ENCODE measurements at regions not wholly inside any gene's neighbourhood (a gene's known extent, or its start where the extent isn't known, plus 50 kb on each side); places are given as distances from the start of the nearest gene placed in this dataset.

- dilution Hi-C loops (cut with MboI; ENCODE audit: extremely low pct_ligation_motif_present, low sequenced_read_pairs) (no loop called here), intact Hi-C loops (cut with micrococcal nuclease) (no loop called here)
- Histone ChIP-seq H2AFZ (ENCODE audit: low read depth, low read length) (no peak overlapping the region), H3K9me1 (replicated peaks; ENCODE audit: control insufficient read depth, extremely low read depth, insufficient read depth, low read length) (no peaks in the 10 kb centered on the region), H3K9me3 (replicated peaks; ENCODE audit: control insufficient read depth, insufficient read depth, low read length) (no peaks in the 10 kb centered on the region), H3K9ac (replicated peaks; ENCODE audit: extremely low read depth, insufficient read depth, low read length) (no peak overlapping the region), H3K27me3 (ENCODE audit: control insufficient read depth in 2 of 2, insufficient read depth in 2 of 2, low read length in 2 of 2) (no peaks in the 10 kb centered on the region), H3K36me3 (ENCODE audit: control insufficient read depth in 2 of 2, extremely low read depth in 1 of 2, insufficient read depth in 2 of 2, low read length in 2 of 2) (no peaks in the 10 kb centered on the region), H3K4me2 (ENCODE audit: insufficient read depth, low read length) (no peak overlapping the region), H3K27ac (ENCODE audit: insufficient read depth, low read depth, low read length) (no peak overlapping the region), H4K20me1 (replicated peaks; ENCODE audit: control insufficient read depth, extremely low read depth, insufficient read depth, low read length) (no peaks in the 10 kb centered on the region), H3K79me2 (ENCODE audit: control insufficient read depth, insufficient read depth, low read length) (no peaks in the 10 kb centered on the region), H3K4me3 (replicated peaks in 1 of 3; ENCODE audit: insufficient read depth in 1 of 3, low read depth in 1 of 3, low read length in 3 of 3) (no peak overlapping the region), H3K4me1 (ENCODE audit: control insufficient read depth, extremely low read depth, insufficient read depth, low read length) (no peaks in the 10 kb centered on the region)
- ChIA-PET POLR2A (no interaction called here), CTCF (no interaction called here)
- TF ChIP-seq POLR2A (IDR thresholded peaks at IDR 0.05; ENCODE audit: low read depth, low read length), result no peak
- no peak for TF ChIP-seq GATA2 (IDR thresholded peaks at IDR 0.05; ENCODE audit: insufficient read depth, insufficient read length, low read depth, low read length)
- TF ChIP-seq JUN (IDR thresholded peaks at IDR 0.05; ENCODE audit: borderline replicate concordance, insufficient read depth, insufficient read length, low read depth), result no peak
- no peak for TF ChIP-seq POLR2AphosphoS5 (IDR thresholded peaks at IDR 0.05; ENCODE audit: insufficient read depth, low read depth, low read length)
- TF ChIP-seq EZH2 (IDR thresholded peaks at IDR 0.05; ENCODE audit: borderline replicate concordance, low read depth, low read length, severe bottlenecking), result no peak
- TF ChIP-seq FOS (IDR thresholded peaks at IDR 0.05; ENCODE audit: borderline replicate concordance, insufficient read depth, low read length), result no peak
- no peak for TF ChIP-seq MYC (IDR thresholded peaks at IDR 0.05; ENCODE audit: low read depth, low read length)
- TF ChIP-seq CTCF (IDR thresholded peaks at IDR 0.05; ENCODE audit: extremely low read depth in 1 of 2, insufficient read depth in 1 of 2, low read depth in 1 of 2, low read length in 2 of 2), result no peak
- no peak for TF ChIP-seq MAX (IDR thresholded peaks at IDR 0.05; ENCODE audit: insufficient read depth, insufficient read length)
- no peak for DNase-seq (ENCODE audit: low read depth, low spot score)
- BruUV-seq (replicated peaks), result no TSS peak
- FAIRE-seq, result no peak
Measured at GRCh38 chr2:129870685-129871241, 108.7 kb upstream of the RAB6C start.
